ENCODE measurements at regions not wholly inside any gene's neighbourhood (a gene's known extent, or its start where the extent isn't known, plus 50 kb on each side); places are given as distances from the start of the nearest gene placed in this dataset.

DNA sequence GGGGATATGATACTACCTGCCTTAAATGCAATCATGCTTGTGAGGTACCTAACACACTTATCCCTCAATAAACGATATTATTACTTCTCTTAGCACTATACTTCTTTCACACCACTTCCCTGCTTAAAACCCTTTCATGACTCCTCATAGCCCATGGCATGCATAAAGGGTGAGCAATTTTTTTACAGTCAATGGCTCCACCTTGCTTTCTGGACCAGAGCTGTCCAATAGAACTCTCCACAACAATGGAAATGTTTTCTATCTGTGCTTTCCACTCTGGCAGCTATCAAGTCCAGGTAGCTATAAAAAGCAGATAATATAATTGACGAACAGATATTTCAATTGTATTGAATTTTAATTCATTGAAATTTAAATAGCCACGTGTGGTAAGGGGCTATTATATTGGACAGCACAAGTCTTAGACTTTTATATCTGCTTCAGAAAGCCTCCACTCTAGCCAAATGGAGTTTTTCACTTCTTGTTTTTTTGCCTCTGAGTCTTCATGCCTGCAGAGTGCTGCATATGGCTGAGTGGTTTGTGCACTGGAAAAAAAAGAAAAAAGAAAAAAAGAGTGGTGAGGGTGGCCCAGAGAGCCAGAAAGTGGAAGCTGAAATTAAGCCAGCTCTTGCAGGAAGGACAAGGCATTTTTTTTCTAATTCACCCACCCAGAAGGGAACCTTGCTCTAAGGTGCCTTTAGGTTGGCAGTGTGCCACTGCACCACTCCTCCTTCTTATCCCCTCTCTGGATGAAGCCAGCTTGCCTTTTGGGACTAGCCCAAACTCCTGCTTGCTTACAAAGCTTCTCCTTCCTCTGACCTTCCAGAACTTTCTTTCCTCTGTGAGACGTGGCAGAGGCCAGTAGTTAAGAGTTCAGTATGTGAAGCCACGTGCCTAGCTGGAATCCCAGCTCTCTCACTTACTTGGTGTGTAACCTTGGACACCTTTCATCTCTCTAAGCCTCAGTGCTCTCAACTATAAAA is 239.0 kb upstream of the LRTM1 start:
- in situ Hi-C loops (cut with HindIII; ENCODE audit: low sequenced_read_pairs), result no loop called here
- DNase-seq (ENCODE audit: low spot score), result no peak

GRCh38 chr3:55165704-55166405 is 238.0 kb upstream of the LRTM1 start:
- in situ Hi-C loops (cut with HindIII; ENCODE audit: low sequenced_read_pairs), result no loop called here
- no peak for DNase-seq (ENCODE audit: low spot score)

DNA sequence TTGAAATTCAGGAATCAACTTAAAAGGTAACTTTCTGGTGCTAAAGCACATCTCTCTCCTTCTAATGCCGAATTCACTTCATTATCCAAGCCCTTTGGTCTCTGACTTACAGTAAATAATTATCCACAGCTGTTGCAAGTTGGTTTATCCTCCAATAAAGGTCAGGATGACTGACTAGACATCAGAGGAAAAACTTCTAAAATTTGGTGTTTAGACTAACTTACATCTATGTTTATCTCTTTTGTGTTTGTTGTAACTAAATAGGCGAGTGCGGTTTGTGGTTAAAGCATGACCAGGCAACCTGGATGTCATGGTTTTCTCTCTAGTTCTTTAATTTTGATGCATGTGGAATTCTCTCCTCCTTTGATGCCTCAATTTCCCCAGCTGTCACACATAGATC is 237.4 kb upstream of the LRTM1 start:
- in situ Hi-C loops (cut with HindIII; ENCODE audit: low sequenced_read_pairs), result no loop called here
- no peak for DNase-seq (ENCODE audit: low spot score)

DNA sequence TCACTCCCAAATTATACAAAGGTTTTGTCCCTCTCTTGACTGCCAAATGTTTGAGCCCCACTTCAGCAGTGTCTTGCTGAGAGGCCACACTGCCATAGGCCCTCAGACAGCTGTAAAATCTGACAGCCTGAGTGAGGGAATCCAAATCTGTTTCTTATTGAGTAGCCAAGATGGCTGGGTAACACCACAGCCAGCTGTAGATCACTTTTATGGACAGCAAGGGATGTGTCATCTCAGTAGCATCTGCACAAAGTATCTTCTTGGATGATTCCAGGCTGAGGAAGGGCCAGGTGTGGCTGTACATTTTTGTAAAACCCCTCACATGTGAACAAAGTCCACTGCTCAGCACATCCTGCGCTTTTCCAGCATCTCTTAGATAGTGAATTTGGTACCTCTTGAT is 237.0 kb upstream of the LRTM1 start:
- in situ Hi-C loops (cut with HindIII; ENCODE audit: low sequenced_read_pairs), result no loop called here
- DNase-seq (ENCODE audit: low spot score), result no peak

- in situ Hi-C loops (cut with HindIII; ENCODE audit: low sequenced_read_pairs), result no loop called here
- DNase-seq (ENCODE audit: low spot score), result no peak
These were observed 236.3 kb upstream of the LRTM1 start for GRCh38 chr3:55164191-55164590.

GRCh38 chr3:55163421-55163820 is 235.6 kb upstream of the LRTM1 start:
- in situ Hi-C loops (cut with HindIII; ENCODE audit: low sequenced_read_pairs), result no loop called here
- DNase-seq (ENCODE audit: low spot score), result no peak

DNA sequence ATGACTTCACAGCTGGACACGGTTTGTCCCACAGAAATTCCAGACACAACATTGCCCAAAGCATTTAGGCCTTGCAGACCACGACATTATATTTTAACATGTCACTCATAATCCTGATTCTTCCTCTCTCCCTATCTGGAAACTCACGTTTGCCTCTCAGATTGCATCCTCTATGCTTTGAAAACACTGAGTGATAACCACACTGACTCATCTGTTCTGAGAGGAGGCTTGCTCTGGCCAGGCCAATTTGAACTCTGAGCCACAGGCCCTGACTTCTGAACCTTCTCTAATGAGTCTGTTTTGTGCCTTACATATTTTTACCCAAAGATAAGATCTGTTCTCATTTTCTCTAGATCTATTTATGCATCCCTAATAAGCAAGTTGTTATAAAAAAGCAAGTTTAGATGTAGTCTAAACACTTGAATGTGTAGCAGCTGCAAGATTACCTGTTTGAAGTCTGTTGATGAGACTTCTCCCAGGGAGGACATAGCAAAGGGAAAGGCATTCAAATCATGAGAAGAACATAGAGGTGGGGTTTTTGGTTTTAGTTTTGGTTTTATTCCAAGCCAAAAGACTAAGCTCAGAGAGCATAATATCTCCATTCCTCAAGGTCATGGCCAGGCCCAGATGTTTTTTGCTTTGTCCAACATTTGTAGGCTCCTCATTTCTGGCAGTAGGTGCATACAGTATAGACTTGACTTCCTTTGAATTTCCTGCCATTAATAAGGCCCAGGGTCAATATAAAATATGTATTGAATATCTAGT is 234.4 kb upstream of the LRTM1 start:
- no peak for DNase-seq (ENCODE audit: low spot score)
- in situ Hi-C loops (cut with HindIII; ENCODE audit: low sequenced_read_pairs), result no loop called here

- DNase-seq (ENCODE audit: low spot score), result no peak
- in situ Hi-C loops (cut with HindIII; ENCODE audit: low sequenced_read_pairs), result no loop called here
These were observed 233.4 kb upstream of the LRTM1 start for GRCh38 chr3:55161231-55161630.

GRCh38 chr3:55160241-55160983 is 232.6 kb upstream of the LRTM1 start:
- no peak for DNase-seq (ENCODE audit: low spot score)
- in situ Hi-C loops (cut with HindIII; ENCODE audit: low sequenced_read_pairs), result no loop called here

DNA sequence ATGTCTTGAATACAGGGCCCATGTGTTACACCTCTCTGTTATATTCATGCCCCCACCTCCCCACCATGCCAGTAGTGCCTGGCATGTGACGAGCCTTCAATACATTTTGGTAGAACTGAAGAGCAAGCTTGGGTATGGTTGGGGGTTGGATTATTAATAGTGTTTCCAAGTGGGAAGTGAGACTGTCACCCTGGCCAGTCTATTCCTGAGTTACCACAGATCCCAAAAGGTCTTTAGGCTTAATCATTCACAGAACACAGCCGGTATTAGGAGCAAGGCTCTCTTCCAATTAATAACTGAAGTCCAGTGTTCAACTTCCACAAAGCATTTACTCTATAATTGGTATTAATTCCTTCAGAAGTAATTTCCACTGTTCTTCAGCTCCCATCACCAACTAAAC is 231.9 kb upstream of the LRTM1 start:
- no peak for DNase-seq (ENCODE audit: low spot score)
- in situ Hi-C loops (cut with HindIII; ENCODE audit: low sequenced_read_pairs), result no loop called here

GRCh38 chr3:55159016-55159415 is 231.2 kb upstream of the LRTM1 start:
- in situ Hi-C loops (cut with HindIII; ENCODE audit: low sequenced_read_pairs), result no loop called here
- no peak for DNase-seq (ENCODE audit: low spot score)

- DNase-seq (ENCODE audit: low spot score), result no peak
- in situ Hi-C loops (cut with HindIII; ENCODE audit: low sequenced_read_pairs), result no loop called here
These were observed 230.5 kb upstream of the LRTM1 start for GRCh38 chr3:55158345-55158744.

GRCh38 chr3:55157731-55158130 is 229.9 kb upstream of the LRTM1 start:
- in situ Hi-C loops (cut with HindIII; ENCODE audit: low sequenced_read_pairs), result no loop called here
- DNase-seq (ENCODE audit: low spot score), result no peak

DNA sequence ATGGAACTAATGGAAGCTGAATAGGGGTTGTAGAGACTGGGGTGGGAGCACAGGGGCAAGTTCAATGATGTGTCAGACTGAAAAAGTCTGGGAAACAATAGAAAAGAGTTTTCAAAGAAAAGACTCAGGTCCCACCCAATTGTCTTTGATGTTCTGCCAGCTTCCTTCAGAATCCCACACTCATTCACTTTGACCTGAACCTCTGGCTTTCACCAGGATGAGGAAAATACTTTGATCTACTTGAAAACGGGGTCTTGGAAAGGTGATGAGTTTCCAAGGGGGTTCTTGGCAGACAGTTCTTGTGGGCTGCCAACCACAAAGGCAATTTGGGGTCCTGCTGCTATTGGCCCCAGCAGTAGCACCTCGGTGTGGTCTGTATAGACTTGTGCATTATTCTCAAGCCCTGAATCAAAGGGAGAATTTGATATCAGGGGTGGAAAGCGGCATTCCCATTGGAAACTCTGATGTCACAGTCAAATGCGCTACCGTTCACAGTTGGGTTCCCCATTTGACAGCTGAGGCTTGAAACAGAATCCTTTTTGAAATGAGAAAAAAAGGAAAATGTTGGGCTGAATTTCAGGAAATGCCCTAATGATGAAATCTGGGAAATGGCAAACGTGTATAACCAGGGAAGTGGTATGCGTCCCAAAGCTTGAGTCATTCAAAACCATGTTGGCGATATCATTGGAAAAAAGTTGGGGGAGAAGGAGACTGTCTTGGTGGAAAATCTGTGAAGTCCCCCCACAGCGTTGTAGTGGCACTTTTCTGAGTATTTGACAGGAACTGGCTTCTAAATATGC is 229.2 kb upstream of the LRTM1 start:
- in situ Hi-C loops (cut with HindIII; ENCODE audit: low sequenced_read_pairs), result no loop called here
- no peak for DNase-seq (ENCODE audit: low spot score)

- no peak for DNase-seq (ENCODE audit: low spot score)
- in situ Hi-C loops (cut with HindIII; ENCODE audit: low sequenced_read_pairs), result no loop called here
These were observed 220.2 kb upstream of the LRTM1 start for GRCh38 chr3:55147856-55148720.

DNA sequence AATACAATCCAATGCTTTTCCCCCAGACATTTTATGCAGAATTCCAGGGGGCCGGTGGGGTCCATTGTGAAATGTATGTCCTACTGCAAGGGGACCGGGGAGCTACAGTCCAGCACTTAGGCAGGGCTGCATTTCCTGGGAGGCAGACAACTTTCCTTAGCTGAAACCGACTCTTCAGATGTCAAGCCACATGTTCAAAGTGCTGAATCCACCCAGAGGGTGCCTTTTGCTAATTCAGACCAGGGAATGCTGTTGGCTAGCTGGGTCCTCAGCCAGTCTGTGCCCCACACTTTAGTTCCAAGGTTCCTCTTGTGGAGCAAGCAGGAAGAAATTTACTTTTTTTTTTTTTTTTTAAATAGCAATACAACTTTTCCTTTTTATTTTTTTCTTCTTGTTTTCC is 219.5 kb upstream of the LRTM1 start:
- in situ Hi-C loops (cut with HindIII; ENCODE audit: low sequenced_read_pairs), result no loop called here

DNA sequence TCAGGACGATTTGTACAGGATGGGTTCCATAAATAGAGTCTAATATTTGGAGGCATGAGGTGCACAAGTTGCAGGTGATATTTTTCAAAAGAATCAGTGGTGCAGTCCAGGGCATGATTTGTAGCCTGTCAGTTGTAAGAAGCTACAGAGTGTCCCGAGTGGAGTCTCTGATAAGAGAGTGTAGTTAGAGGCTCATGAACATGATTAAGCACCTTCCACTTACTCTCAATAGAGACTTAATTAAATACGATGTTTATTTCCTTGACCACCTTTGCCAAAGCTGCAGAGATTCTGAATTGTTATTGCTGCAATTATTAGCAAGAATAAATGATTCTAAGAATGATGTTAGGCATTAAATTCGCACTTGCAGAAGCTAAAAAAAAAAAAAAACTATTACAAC is 218.4 kb upstream of the LRTM1 start:
- in situ Hi-C loops (cut with HindIII; ENCODE audit: low sequenced_read_pairs), result no loop called here
- no peak for DNase-seq (ENCODE audit: low spot score)

More for the DNA sequence above, 219.5 kb upstream of the LRTM1 start:
- no peak for DNase-seq (ENCODE audit: low spot score)
